ENCODE measurements at regions not wholly inside any gene's neighbourhood (a gene's known extent, or its start where the extent isn't known, plus 50 kb on each side); places are given as distances from the start of the nearest gene placed in this dataset.
"Not testable (repeated sequence)": the region's sequence is repeated elsewhere in the genome, so short reads cannot be mapped to it uniquely, and the experiment has no call there.

GRCh38 chr9:80698725-80699410, 990.5 kb downstream of the TLE1 start:
- in situ Hi-C loops (cut with MboI; ENCODE audit: low pct_unique_long_range_greater_than_20kb, low sequenced_read_pairs), result no loop called here
- DNase-seq, result no peak

GRCh38 chr9:80692751-80693150, 996.6 kb downstream of the TLE1 start:
- no peak for DNase-seq
- in situ Hi-C loops (cut with MboI; ENCODE audit: low pct_unique_long_range_greater_than_20kb, low sequenced_read_pairs), result no loop called here

- no peak for DNase-seq
- in situ Hi-C loops (cut with MboI; ENCODE audit: low pct_unique_long_range_greater_than_20kb, low sequenced_read_pairs), result no loop called here
These were observed 998.1 kb downstream of the TLE1 start for GRCh38 chr9:80691229-80691628.

GRCh38 chr9:80690349-80690939, 998.9 kb downstream of the TLE1 start:
- in situ Hi-C loops (cut with MboI; ENCODE audit: low pct_unique_long_range_greater_than_20kb, low sequenced_read_pairs), result no loop called here
- no peak for DNase-seq

GRCh38 chr9:80679916-80680315, 1009.4 kb downstream of the TLE1 start:
- DNase-seq, result no peak
- in situ Hi-C loops (cut with MboI; ENCODE audit: low pct_unique_long_range_greater_than_20kb, low sequenced_read_pairs), result no loop called here

- in situ Hi-C loops (cut with MboI; ENCODE audit: low pct_unique_long_range_greater_than_20kb, low sequenced_read_pairs), result no loop called here
- no peak for DNase-seq
These were observed 1010.4 kb downstream of the TLE1 start for GRCh38 chr9:80678906-80679305.

- in situ Hi-C loops (cut with MboI; ENCODE audit: low pct_unique_long_range_greater_than_20kb, low sequenced_read_pairs), result no loop called here
- no peak for DNase-seq
These were observed 1015.9 kb downstream of the TLE1 start for GRCh38 chr9:80673496-80673895.

GRCh38 chr9:80665479-80665878, 1023.9 kb downstream of the TLE1 start:
- no peak for DNase-seq
- in situ Hi-C loops (cut with MboI; ENCODE audit: low pct_unique_long_range_greater_than_20kb, low sequenced_read_pairs), result no loop called here

- DNase-seq, result peak; percentile 3
- in situ Hi-C loops (cut with MboI; ENCODE audit: low pct_unique_long_range_greater_than_20kb, low sequenced_read_pairs), result no loop called here
These were observed 1024.8 kb downstream of the TLE1 start for GRCh38 chr9:80664327-80665210.

GRCh38 chr9:80659751-80660150, 1029.6 kb downstream of the TLE1 start:
- in situ Hi-C loops (cut with MboI; ENCODE audit: low pct_unique_long_range_greater_than_20kb, low sequenced_read_pairs); DNase-seq: not testable (repeated sequence)

GRCh38 chr9:80651044-80651443, 1038.3 kb downstream of the TLE1 start:
- in situ Hi-C loops (cut with MboI; ENCODE audit: low pct_unique_long_range_greater_than_20kb, low sequenced_read_pairs), result no loop called here
- no peak for DNase-seq

- no peak for DNase-seq
- in situ Hi-C loops (cut with MboI; ENCODE audit: low pct_unique_long_range_greater_than_20kb, low sequenced_read_pairs), result no loop called here
These were observed 1039.9 kb downstream of the TLE1 start for GRCh38 chr9:80649496-80649895.

GRCh38 chr9:80649001-80649420, 1040.3 kb downstream of the TLE1 start:
- in situ Hi-C loops (cut with MboI; ENCODE audit: low pct_unique_long_range_greater_than_20kb, low sequenced_read_pairs), result no loop called here
- no peak for DNase-seq

- in situ Hi-C loops (cut with MboI; ENCODE audit: low pct_unique_long_range_greater_than_20kb, low sequenced_read_pairs), result no loop called here
- DNase-seq, result no peak
These were observed 1041.0 kb downstream of the TLE1 start for GRCh38 chr9:80648336-80648735.

- no peak for DNase-seq
- in situ Hi-C loops (cut with MboI; ENCODE audit: low pct_unique_long_range_greater_than_20kb, low sequenced_read_pairs), result no loop called here
These were observed 1043.1 kb downstream of the TLE1 start for GRCh38 chr9:80646211-80646610.

- in situ Hi-C loops (cut with MboI; ENCODE audit: low pct_unique_long_range_greater_than_20kb, low sequenced_read_pairs), result no loop called here
These were observed 1045.3 kb downstream of the TLE1 start for GRCh38 chr9:80644044-80644443.

GRCh38 chr9:80635065-80635464, 1054.3 kb downstream of the TLE1 start:
- in situ Hi-C loops (cut with MboI; ENCODE audit: low pct_unique_long_range_greater_than_20kb, low sequenced_read_pairs), result no loop called here
- DNase-seq, result no peak

More at GRCh38 chr9:80644044-80644443, 1045.3 kb downstream of the TLE1 start:
- no peak for DNase-seq

GRCh38 chr9:80632041-80632440, 1057.3 kb downstream of the TLE1 start:
- no peak for DNase-seq
- in situ Hi-C loops (cut with MboI; ENCODE audit: low pct_unique_long_range_greater_than_20kb, low sequenced_read_pairs), result no loop called here

GRCh38 chr9:80622508-80622907, 1050.7 kb downstream of the TLE4 start:
- in situ Hi-C loops (cut with MboI; ENCODE audit: low pct_unique_long_range_greater_than_20kb, low sequenced_read_pairs), result no loop called here
- DNase-seq, result no peak

GRCh38 chr9:80619356-80619755, 1047.6 kb downstream of the TLE4 start:
- DNase-seq, result no peak
- in situ Hi-C loops (cut with MboI; ENCODE audit: low pct_unique_long_range_greater_than_20kb, low sequenced_read_pairs), result no loop called here
